Neuronal stem cell (in vitro differentiated cells): ENCODE measurements at regions not wholly inside any gene's neighbourhood (a gene's known extent, or its start where the extent isn't known, plus 50 kb on each side); places are given as distances from the start of the nearest gene placed in this dataset.
"Not testable (repeated sequence)": the region's sequence is repeated elsewhere in the genome, so short reads cannot be mapped to it uniquely, and the experiment has no call there.

Source experiments
- DNase-seq: peaks from one replicate; pipeline ENCODE4 v3.0.0-alpha.2; 2013; ENCODE audit warnings: low spot score
- H2AFZ ChIP-seq: one replicate; pipeline ENCODE4 v1.6.1; 2013; ENCODE audit warnings: mild to moderate bottlenecking, low read length, inconsistent platforms
- H2AK5ac ChIP-seq: 2 replicates; pipeline ENCODE4 v1.6.1; 2013; ENCODE audit warnings: low read depth, mild to moderate bottlenecking, inconsistent platforms, low read length, moderate library complexity, mixed read lengths
- H2BK120ac ChIP-seq: 2 replicates; pipeline ENCODE4 v1.6.1; 2013; ENCODE audit warnings: low read depth, mild to moderate bottlenecking, inconsistent platforms, low read length, moderate library complexity, mixed read lengths
- H2BK12ac ChIP-seq: one replicate; pipeline ENCODE4 v1.6.1; 2013; ENCODE audit warnings: low read length, inconsistent platforms
- H2BK15ac ChIP-seq: 2 replicates; pipeline ENCODE4 v1.6.1; 2013; ENCODE audit warnings: mild to moderate bottlenecking, low read length, inconsistent platforms, mixed read lengths
- H2BK5ac ChIP-seq: one replicate; pipeline ENCODE4 v1.6.1; 2013; ENCODE audit warnings: inconsistent platforms, mild to moderate bottlenecking, low read length, moderate library complexity
- H3K14ac ChIP-seq: one replicate; pipeline ENCODE4 v1.6.1; 2013; ENCODE audit warnings: low read length, inconsistent platforms
- H3K18ac ChIP-seq: 2 replicates; pipeline ENCODE4 v1.6.1; 2013; ENCODE audit warnings: low read length, inconsistent platforms
- H3K23ac ChIP-seq: 2 replicates; pipeline ENCODE4 v1.6.1; 2013; ENCODE audit warnings: low read depth, mild to moderate bottlenecking, mixed read lengths, low read length, inconsistent platforms; ENCODE audit not compliant: poor library complexity
- H3K27ac ChIP-seq: replicated peaks from 3 replicates; pipeline ENCODE4 v1.5.1; 2013; ENCODE audit warnings: low read length, inconsistent platforms
- H3K27me3 ChIP-seq, 3 experiments: 2 replicates each; pipeline ENCODE4 v1.6.1; 2013; ENCODE audit warnings: low read length in 3 of 3, mild to moderate bottlenecking in 2 of 3, inconsistent platforms in 1 of 3, low read depth in 1 of 3, mixed read lengths in 1 of 3, moderate library complexity in 1 of 3; ENCODE audit not compliant: control insufficient read depth in 3 of 3, insufficient read depth in 3 of 3
- H3K36me3 ChIP-seq, 2 donors: replicated peaks in 1 of 2; 2 replicates each; pipeline ENCODE4 v1.6.1; 2013; ENCODE audit warnings: low read length in 2 of 2; ENCODE audit not compliant: control insufficient read depth in 2 of 2, insufficient read depth in 2 of 2
- H3K4ac ChIP-seq: 2 replicates; pipeline ENCODE4 v1.6.1; 2013; ENCODE audit warnings: inconsistent platforms, mild to moderate bottlenecking, low read length, moderate library complexity
- H3K4me1 ChIP-seq, 2 donors: 1 replicate in 1 of 2; 2 replicates in 1 of 2; pipeline ENCODE4 v1.6.1; 2013; ENCODE audit warnings: low read length in 2 of 2, low read depth in 1 of 2; ENCODE audit not compliant: control insufficient read depth in 2 of 2, insufficient read depth in 1 of 2
- H3K4me2 ChIP-seq: one replicate; pipeline ENCODE4 v1.6.1; 2013; ENCODE audit warnings: mild to moderate bottlenecking, low read length, inconsistent platforms; ENCODE audit not compliant: insufficient read depth, poor library complexity, severe bottlenecking
- H3K4me3 ChIP-seq, 2 donors: 2 replicates each; pipeline ENCODE4 v1.5.1; 2013; ENCODE audit warnings: low read length in 2 of 2, mild to moderate bottlenecking in 2 of 2, inconsistent platforms in 1 of 2, moderate library complexity in 1 of 2
- H3K79me1 ChIP-seq: one replicate; pipeline ENCODE4 v1.6.1; 2013; ENCODE audit warnings: low read depth, mild to moderate bottlenecking, inconsistent platforms, low read length, moderate library complexity
- H3K9ac ChIP-seq: one replicate; pipeline ENCODE4 v1.6.1; 2013; ENCODE audit warnings: mild to moderate bottlenecking, low read depth, low read length, inconsistent platforms; ENCODE audit not compliant: poor library complexity
- H3K9me3 ChIP-seq, 2 donors: replicated peaks in 1 of 2; 2 replicates each; pipeline versions ENCODE3 to v1.6.1; 2013; ENCODE audit warnings: low read length in 2 of 2, mild to moderate bottlenecking in 2 of 2, inconsistent platforms in 1 of 2, low read depth in 1 of 2, mixed read lengths in 1 of 2, moderate library complexity in 1 of 2; ENCODE audit not compliant: control insufficient read depth in 2 of 2, insufficient read depth in 1 of 2
- H4K8ac ChIP-seq: one replicate; pipeline ENCODE4 v1.6.1; 2013; ENCODE audit warnings: low read depth, mild to moderate bottlenecking, inconsistent platforms, low read length, moderate library complexity
- H4K91ac ChIP-seq: one replicate; pipeline ENCODE4 v1.6.1; 2013; ENCODE audit warnings: low read length, low read depth, mild to moderate bottlenecking, inconsistent platforms; ENCODE audit not compliant: poor library complexity
- WGBS, 2 donors: extraction: QIAGEN DNeasy Blood & Tissue Kit; methylation state at CpG; one replicate each; pipeline ENCODE4 v1.1.7; 2013; ENCODE audit warnings: missing lambda C conversion rate in 2 of 2, mixed read lengths in 1 of 2; ENCODE audit not compliant: insufficient read length in 2 of 2, insufficient replicate concordance in 1 of 2; ENCODE audit errors: extremely low coverage in 2 of 2; 5-methylcytosine and 5-hydroxymethylcytosine counted together

DNA sequence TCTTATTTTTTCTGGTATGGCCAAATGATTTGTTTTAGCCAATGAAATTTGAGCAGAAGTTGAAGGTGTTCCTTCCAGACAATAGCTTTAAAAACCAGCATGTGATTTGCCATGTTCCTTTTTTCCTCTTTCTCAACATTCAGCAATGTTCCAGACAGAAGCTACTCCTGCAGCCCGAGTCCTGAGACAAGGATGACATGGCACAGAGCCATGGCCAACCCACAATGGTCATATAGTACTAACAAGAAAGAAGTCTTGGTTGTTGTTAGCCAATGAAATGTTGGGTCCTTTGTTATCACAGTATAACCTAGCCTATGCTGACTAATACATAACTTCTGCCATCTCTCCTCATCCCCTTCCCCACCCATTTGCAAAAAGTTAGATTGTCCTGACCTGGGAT lies 211.1 kb upstream of the STT3B start:
- no peak overlapping the region for H3K9ac ChIP-seq
- no peak overlapping the region for H2AK5ac ChIP-seq
- no peak overlapping the region for H4K8ac ChIP-seq
- H3K4ac ChIP-seq = no peak overlapping the region
- H3K18ac ChIP-seq = no peak overlapping the region
- peaks cover 0 to 4% (median 0%) of the 10 kb centered on the region in 3 experiments for H3K27me3 ChIP-seq
- H3K9me3 ChIP-seq = peaks cover 0 to 1% of the 10 kb centered on the region in 2 donors
- no peak overlapping the region for H3K4me2 ChIP-seq
- no peak overlapping the region for H3K4me3 ChIP-seq
- no peak overlapping the region for H3K14ac ChIP-seq
- H3K36me3 ChIP-seq = no peaks in the 10 kb centered on the region
- no peak overlapping the region for H2BK5ac ChIP-seq
- H2BK120ac ChIP-seq = no peak overlapping the region
- H3K23ac ChIP-seq = no peak overlapping the region
- H3K79me1 ChIP-seq = no peaks in the 10 kb centered on the region
- no peak overlapping the region for H2BK12ac ChIP-seq
- H3K4me1 ChIP-seq = peaks cover 0 to 10% of the 10 kb centered on the region in 2 donors
- no peak overlapping the region for H2AFZ ChIP-seq
- H3K27ac ChIP-seq = no peak overlapping the region
- H2BK15ac ChIP-seq = no peak overlapping the region
- no peak overlapping the region for H4K91ac ChIP-seq
- WGBS, 2 donors = no CpG with 5 or more reads among the region's 1 CpG
- no peak for DNase-seq

DNA sequence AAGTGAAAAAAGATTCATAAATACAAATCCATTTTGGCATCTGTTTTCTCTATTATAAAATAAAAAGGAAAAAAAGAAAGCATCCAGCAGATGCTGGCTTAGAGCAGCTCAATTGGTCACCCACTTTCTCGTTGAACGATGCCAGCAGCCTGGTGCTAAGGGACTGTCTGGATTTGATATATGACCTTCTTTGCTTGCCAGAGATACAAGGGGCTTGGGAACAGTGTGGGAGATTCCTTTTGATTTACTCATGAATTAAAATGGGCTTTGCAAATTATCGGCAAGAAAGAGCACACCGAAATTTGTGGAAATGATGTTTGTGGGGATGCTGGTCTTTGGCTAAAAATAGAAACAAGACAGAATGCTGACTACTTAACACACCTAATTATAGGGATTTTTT lies 210.3 kb upstream of the STT3B start:
- no CpG with 5 or more reads among the region's 4 CpGs for whole genome bisulfite sequencing, 2 donors

DNA sequence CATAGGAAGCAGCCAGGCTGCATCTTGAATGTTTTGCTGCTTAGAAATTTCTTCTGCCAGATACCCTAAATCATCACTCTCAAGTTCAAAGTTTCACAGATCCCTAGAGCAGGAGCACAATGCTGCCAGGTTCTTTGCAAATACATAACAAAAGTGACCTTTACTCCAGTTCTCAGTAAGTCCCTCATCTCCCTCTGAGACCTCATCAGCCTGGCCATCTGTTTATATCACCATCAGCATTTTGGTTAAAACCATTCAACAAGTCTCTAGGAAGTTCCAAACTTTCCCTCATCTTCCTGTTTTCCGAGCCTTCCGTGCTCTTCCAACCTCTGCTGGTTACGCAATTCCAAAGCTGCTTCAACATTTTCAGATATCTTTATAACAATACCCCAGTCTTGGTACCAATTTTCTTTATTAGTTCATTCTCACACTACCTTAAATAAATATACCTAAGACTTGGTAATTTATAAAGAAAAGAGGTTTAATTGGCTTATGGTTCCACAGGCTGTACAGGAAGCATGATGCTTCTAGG lies 204.8 kb upstream of the STT3B start:
- H3K23ac ChIP-seq, H2BK5ac ChIP-seq, H3K4me3 ChIP-seq, DNase-seq, H3K18ac ChIP-seq, H3K79me1 ChIP-seq, H3K9me3 ChIP-seq, H3K27me3 ChIP-seq, H3K27ac ChIP-seq, H2BK120ac ChIP-seq, H2BK15ac ChIP-seq, H3K14ac ChIP-seq, H2BK12ac ChIP-seq, H4K91ac ChIP-seq, H3K4me2 ChIP-seq, H4K8ac ChIP-seq, H2AK5ac ChIP-seq, H3K4ac ChIP-seq, H3K4me1 ChIP-seq, H3K9ac ChIP-seq, H2AFZ ChIP-seq, H3K36me3 ChIP-seq: not testable (repeated sequence)
- WGBS, 2 donors = no CpG with 5 or more reads among the region's 3 CpGs

More for the DNA sequence above, 210.3 kb upstream of the STT3B start:
- Histone ChIP-seq H3K27ac (no peak overlapping the region), H3K4ac (no peak overlapping the region), H2BK5ac (no peak overlapping the region), H2AK5ac (no peak overlapping the region), H3K4me2 (no peak overlapping the region), H2AFZ (no peak overlapping the region), H2BK12ac (no peak overlapping the region), H3K27me3 (peaks cover 0 to 4% (median 0%) of the 10 kb centered on the region in 3 experiments), H3K9ac (no peak overlapping the region), H3K9me3 (peaks cover 0 to 1% of the 10 kb centered on the region in 2 donors), H3K4me3 (no peak overlapping the region), H2BK120ac (no peak overlapping the region), H4K91ac (no peak overlapping the region), H3K79me1 (no peaks in the 10 kb centered on the region), H2BK15ac (no peak overlapping the region), H3K18ac (no peak overlapping the region), H3K36me3 (no peaks in the 10 kb centered on the region), H3K4me1 (peaks cover 0 to 10% of the 10 kb centered on the region in 2 donors), H4K8ac (no peak overlapping the region), H3K23ac (no peak overlapping the region), H3K14ac (no peak overlapping the region)
- DNase-seq = no peak

DNA sequence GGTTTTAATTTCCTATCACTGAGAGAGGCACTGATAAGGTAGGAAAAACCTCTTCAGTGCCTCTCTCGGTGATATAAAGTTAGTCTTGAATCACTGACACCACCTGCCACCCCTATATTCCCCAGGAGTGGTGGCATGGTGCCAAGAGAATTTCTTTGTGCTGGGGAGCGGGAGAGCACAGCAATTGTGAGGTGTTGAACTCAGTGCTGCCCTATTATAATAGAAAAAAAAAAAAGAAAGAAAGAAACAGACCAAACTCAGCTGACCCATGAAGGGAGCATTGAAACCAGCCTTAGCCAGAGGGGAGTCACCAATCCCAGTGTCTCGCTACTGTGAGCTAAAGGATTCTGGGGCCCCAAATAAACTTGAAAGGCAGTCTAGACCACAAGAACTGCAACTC lies 201.4 kb upstream of the STT3B start:
- H3K9me3 ChIP-seq = no peaks in the 10 kb centered on the region
- no peak overlapping the region for H3K9ac ChIP-seq
- H3K4ac ChIP-seq = no peak overlapping the region
- H2AFZ ChIP-seq = no peak overlapping the region
- no peaks in the 10 kb centered on the region for H3K4me1 ChIP-seq
- WGBS, 2 donors = no CpG with 5 or more reads among the region's 3 CpGs
- no peak overlapping the region for H3K14ac ChIP-seq
- no peak overlapping the region for H2BK5ac ChIP-seq
- no peaks in the 10 kb centered on the region for H3K36me3 ChIP-seq
- no peak overlapping the region for H4K8ac ChIP-seq
- H2AK5ac ChIP-seq = no peak overlapping the region
- DNase-seq = no peak
- H2BK12ac ChIP-seq = no peak overlapping the region
- no peaks in the 10 kb centered on the region for H3K27me3 ChIP-seq
- H3K18ac ChIP-seq = no peak overlapping the region
- H3K27ac ChIP-seq = no peak overlapping the region
- no peak overlapping the region for H4K91ac ChIP-seq
- no peak overlapping the region for H2BK15ac ChIP-seq
- no peaks in the 10 kb centered on the region for H3K79me1 ChIP-seq
- no peak overlapping the region for H2BK120ac ChIP-seq
- no peak overlapping the region for H3K4me3 ChIP-seq
- no peak overlapping the region for H3K23ac ChIP-seq
- H3K4me2 ChIP-seq = no peak overlapping the region
